SKM-1 treated with dmso at 0.1 percent for 144 hours (cell line): ENCODE measurements at regions not wholly inside any gene's neighbourhood (a gene's known extent, or its start where the extent isn't known, plus 50 kb on each side); places are given as distances from the start of the nearest gene placed in this dataset.
"Not testable (repeated sequence)": the region's sequence is repeated elsewhere in the genome, so short reads cannot be mapped to it uniquely, and the experiment has no call there.

Experiments
- DNase-seq: peaks from one replicate; lab custom pipeline; 2025; ENCODE audit not compliant: unreplicated experiment; lab: John Stamatoyannopoulos, UW

- no peak for DNase-seq
Observed at GRCh38 chr14:83713732-83714131, 1816.2 kb upstream of the FLRT2 start.

GRCh38 chr14:83714151-83714550 is 1815.8 kb upstream of the FLRT2 start:
- DNase-seq, result no peak

- not testable (repeated sequence) for DNase-seq
Observed at GRCh38 chr14:83719435-83719834, 1810.5 kb upstream of the FLRT2 start.

DNA sequence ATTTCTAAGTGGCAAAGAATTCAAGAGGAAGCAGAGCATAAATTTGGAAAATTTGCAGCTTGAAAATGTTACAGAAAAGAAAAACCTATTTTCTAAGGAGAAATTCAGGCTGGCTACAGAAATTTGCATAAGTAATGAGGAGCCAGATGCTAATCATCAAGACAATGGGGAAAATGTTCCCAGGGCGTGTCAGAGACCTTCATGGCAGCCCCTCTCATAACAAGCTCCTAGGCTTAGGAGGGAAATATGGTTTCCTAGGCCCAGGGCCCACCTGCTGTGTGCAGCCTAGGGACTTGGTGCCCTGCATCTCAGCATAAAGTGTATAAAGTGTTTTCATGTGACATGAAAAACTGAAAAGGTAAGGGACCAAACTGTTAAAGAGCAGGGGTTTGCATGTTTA is 1796.3 kb upstream of the FLRT2 start:
- DNase-seq, result no peak

GRCh38 chr14:83734431-83734830 is 1795.5 kb upstream of the FLRT2 start:
- no peak for DNase-seq

DNA sequence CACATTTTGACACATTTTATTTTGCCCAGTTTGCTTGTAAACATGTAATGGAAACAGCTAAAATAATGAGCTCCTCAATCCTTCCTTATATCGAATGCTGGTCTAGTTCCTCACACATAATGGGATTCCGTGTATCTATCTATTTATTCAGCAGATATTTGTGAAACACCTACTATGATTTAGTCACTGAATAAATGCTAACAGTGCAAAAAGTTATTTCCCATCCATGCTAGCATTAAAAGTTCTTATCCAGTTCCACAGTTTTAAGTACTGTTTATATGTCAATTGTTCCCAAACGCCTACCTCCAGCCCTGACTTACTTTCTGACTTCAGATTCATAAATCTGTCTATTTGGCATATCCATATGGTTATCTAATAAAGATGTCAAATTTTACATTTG is 1788.7 kb upstream of the FLRT2 start:
- no peak for DNase-seq

- no peak for DNase-seq
Observed at GRCh38 chr14:83744224-83744623, 1785.7 kb upstream of the FLRT2 start.

DNA sequence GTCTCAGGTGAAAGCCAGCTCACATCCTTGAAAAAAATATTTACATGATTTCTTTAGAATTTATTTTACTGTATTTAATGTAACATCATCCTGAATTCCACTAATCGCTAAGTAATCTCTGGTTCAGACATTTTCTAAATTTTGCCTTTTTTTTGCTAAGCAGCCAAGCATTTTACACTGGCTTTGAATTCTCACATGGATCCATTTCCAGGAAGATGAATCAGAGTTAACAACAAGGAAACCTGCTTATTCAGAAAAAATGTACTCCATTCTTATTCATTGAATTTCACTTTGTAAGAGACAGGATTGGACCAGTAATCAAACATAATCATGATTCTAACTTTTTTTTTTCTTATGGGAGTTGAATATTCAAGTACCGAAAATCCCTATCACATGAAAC is 1785.1 kb upstream of the FLRT2 start:
- no peak for DNase-seq

DNA sequence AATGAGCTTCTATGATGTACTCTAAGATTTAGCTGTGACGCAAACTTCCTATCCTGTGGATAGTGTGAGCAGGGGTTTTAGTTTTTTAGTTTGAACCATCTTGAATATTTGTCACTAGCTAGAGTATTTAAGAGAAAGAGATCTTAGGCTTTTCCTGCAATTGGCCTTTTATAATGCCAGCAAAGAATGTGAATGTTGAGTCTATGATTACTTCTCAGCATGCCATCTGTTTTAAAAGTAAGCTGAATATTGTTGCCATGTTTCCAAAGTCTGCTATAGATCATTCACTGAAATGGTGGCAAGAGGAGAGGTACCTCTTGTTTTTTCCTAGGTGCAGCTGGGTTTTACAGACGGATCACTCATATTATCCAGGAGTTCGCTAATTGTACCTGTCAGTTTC is 1783.6 kb upstream of the FLRT2 start:
- DNase-seq, result no peak

DNA sequence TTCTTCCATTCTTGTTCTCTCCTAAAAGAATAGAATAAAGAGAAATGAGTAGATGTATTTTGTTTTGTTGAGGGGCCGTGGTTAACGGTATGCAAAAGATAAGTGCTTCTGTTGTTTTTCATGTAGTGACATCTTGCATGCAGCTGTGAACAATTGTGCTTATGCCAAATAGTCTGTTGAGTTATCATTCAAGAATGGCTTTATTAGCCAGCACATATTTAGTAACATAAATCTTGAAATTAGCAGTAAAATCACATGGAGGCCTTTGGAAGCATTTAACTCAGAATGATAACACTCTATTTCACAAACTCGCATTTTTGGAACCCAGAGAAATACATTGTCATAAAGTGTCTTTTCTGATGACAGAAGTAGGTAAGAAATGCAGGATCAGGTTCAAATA is 1772.0 kb upstream of the FLRT2 start:
- DNase-seq, result no peak

- DNase-seq, result no peak
Observed at GRCh38 chr14:83764656-83765599, 1765.0 kb upstream of the FLRT2 start.

GRCh38 chr14:83777516-83777915 is 1752.4 kb upstream of the FLRT2 start:
- DNase-seq, result no peak

DNA sequence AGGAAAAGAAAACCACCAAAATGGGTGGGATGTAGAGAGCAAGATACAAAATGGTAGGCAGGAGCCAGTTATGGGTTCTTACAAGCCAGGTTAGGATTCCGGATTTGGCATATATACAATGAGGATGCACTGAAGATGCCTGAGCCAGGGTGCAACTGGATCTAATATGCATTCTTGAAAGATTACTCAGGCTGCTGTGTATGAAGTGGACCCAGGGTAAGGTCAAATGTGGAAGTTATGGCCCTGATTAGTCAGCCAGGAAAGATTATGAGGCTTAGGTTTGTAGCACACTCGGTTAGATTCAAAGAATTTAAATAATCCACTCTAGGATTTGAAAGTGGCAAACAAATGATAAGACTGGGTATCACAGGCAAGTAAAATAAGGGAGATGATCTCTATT is 1750.7 kb upstream of the FLRT2 start:
- DNase-seq, result no peak

GRCh38 chr14:83780321-83780720 is 1749.6 kb upstream of the FLRT2 start:
- no peak for DNase-seq

- DNase-seq, result no peak
Observed at GRCh38 chr14:83798421-83798820, 1731.5 kb upstream of the FLRT2 start.

GRCh38 chr14:83799233-83799632 is 1730.7 kb upstream of the FLRT2 start:
- no peak for DNase-seq

- DNase-seq, result no peak
Observed at GRCh38 chr14:83814896-83815295, 1715.0 kb upstream of the FLRT2 start.

DNA sequence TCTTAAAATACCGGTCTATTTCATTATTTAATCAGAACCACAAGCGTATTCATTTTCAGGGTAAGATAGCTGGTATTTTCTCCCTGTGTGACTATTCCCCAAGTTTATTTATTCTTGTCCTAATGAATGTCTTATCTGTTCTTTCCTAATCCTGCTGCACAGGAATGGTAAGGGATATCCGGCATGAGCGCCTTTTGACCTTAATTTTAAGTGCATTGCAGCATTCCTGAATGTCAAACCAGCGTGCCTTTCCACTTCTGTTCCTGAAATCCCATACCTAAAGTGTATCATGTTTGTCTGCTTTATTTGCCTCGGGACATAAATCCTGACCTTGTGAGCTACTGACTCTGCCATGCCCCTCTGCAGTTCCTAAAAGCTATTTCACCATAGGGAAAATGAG is 1713.2 kb upstream of the FLRT2 start:
- DNase-seq, result no peak

- no peak for DNase-seq
Observed at GRCh38 chr14:83825843-83826242, 1704.1 kb upstream of the FLRT2 start.

DNA sequence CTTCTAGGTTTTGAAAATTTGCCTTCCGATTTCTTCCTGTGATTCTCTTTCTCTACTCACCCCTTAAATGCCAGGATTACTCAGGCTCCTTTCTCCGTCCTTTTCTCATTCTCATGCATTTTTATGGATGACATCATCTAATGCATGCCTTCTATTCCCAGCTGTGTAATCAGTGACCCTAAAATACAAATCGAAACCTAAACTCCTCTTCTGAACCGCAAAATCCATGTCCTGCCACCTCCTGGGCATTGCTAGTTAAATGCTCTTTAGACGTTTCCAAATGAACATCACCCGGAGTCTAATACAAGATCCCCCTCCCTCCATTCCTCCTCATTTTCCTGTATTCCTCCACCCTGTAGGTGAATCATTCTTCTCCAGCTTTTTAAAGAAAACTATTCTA is 1703.1 kb upstream of the FLRT2 start:
- DNase-seq, result no peak

GRCh38 chr14:83827383-83827782 is 1702.6 kb upstream of the FLRT2 start:
- no peak for DNase-seq

DNA sequence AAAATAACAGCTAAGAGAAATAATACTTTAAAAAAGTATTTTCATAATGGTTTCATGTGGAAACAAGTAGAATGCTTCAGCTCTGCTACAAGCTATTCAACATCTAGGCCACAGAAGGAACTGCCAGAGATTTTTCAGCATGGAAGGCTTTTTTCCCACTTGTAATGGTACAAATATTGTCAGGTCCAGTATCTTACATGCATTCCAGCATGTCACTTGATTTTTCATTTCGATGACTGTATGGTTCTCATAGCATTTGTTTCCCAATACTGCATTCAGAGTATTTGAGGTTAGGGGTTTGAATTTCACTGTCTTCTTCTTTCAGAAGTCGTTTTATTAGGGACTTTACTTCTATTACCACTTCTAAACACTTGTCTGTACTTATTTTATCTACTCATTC is 1701.5 kb upstream of the FLRT2 start:
- DNase-seq, result no peak

- no peak for DNase-seq
Observed at GRCh38 chr14:83830316-83830715, 1699.6 kb upstream of the FLRT2 start.
